Right kidney (tissue), 1 donor: ENCODE measurements at regions not wholly inside any gene's neighbourhood (a gene's known extent, or its start where the extent isn't known, plus 50 kb on each side); places are given as distances from the start of the nearest gene placed in this dataset.
"Not testable (repeated sequence)": the region's sequence is repeated elsewhere in the genome, so short reads cannot be mapped to it uniquely, and the experiment has no call there.

Experiments used
- DNase-seq: peaks from one replicate; pipeline ENCODE4 v3.0.0-alpha.2; 2016

DNA sequence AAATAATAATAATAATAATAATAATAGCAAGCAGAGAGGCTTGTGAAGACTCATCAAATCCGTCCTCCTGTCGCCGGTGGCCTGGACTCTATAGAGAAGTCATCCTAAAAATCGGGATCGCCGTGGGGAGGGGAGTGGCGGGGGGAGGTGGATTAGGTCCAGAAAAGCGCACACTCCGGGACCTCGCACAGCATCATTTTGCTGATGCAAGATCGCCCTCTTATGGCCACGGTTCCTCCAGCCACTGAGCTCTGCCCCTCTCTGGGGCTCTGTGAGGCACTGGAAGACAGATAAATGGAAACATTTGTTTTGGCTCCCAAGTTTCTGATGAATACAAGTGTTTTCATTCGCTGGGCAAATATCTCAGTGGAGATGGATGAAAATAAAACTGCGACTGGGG lies 612.0 kb downstream of the MATN1 start:
- no peak for DNase-seq

DNA sequence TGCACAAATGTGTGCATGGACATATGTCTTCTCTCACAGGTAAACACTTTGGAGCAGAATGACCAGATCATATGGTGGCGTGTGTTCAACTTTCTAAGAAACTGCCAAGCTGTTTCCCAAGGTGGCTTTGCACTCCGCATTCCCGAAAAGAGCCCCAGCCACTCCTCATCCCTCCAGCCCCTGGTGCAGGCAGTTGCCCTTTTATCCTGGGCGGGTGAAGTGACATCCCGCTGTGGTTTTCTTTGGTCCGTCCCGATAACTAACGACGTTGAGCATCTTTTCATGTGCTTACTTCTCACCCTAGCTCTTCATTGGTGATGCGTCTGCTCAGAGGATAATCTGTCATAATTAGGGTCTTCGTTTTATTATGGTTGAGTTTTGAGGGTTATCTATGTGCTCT lies 612.5 kb downstream of the MATN1 start:
- no peak for DNase-seq

DNA sequence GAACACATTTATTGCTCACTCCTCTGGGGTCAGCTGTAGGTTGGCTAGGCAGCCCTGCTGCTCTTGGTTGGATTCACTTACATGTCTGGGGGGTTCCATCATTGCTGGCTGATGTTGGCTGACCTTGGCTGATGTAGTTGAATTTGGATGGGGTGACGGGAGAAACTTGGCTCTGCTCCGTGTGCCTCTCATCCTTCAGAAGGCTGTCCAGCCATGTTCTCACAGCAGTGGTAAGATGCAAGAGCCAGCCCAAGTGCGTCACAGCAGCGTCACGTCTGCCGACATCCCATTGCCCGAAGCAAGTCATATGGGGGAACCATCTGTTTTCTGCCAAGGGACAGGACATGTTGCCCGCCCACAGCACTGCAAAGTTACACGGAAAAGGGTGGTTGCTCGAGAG lies 613.5 kb downstream of the MATN1 start:
- no peak for DNase-seq

DNA sequence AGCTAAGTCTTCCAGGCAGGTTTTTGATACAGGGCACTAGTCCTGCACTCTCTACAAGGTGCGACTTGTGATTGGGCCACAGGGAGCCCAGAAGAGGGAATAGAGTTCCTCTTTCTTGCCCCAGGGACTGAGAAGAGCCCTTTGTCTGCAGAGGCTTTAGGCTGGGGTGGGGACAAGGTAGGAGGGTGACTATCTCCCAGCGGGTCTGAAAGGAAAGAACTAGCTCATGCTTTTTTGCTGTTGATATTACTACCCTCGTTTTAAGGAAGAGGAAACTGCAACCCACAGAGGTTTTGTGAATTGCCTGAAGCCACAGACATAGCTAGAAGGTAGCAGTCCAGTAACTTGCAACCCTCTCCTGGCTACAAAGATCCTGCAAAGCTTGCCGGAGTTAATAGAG lies 615.2 kb downstream of the MATN1 start:
- DNase-seq = no peak

DNA sequence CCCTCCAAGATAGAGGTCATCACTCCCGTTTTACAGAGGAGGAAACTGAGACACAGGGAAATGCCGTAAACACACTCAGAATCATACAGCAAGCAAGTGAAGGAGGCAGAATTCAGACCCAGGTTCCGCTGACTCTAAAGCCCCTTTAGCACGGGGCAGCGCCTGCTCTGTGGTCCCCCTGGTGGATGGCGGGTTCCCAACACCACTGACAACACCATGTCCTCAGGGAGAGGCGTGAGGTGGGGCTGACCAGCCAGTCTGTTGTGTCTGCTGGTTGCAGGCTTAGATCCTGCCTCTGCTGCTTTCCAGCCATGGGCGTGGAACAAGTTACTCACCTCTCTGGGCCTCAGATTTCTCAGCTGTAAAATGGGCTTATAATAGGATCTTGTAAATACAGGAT lies 617.3 kb downstream of the MATN1 start:
- DNase-seq = no peak

DNA sequence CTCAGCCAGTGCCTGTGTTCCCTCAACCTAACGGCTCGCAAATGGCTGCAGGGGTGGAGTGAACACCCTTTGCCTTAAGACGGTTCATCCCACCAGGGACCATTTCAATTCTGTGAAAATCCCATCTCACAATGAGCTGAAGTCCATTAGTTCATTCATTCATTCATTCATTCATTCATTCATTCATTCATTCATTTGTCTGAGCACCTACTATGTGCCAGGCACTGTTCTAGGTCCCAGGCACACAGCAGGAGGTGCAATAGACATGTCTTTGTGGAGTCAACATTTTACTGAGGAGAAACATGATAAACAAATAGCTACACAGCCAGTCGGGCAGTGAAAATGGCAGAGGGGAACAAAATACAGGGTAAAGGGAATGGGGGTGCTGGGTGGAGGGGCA lies 618.8 kb downstream of the MATN1 start:
- DNase-seq = no peak

DNA sequence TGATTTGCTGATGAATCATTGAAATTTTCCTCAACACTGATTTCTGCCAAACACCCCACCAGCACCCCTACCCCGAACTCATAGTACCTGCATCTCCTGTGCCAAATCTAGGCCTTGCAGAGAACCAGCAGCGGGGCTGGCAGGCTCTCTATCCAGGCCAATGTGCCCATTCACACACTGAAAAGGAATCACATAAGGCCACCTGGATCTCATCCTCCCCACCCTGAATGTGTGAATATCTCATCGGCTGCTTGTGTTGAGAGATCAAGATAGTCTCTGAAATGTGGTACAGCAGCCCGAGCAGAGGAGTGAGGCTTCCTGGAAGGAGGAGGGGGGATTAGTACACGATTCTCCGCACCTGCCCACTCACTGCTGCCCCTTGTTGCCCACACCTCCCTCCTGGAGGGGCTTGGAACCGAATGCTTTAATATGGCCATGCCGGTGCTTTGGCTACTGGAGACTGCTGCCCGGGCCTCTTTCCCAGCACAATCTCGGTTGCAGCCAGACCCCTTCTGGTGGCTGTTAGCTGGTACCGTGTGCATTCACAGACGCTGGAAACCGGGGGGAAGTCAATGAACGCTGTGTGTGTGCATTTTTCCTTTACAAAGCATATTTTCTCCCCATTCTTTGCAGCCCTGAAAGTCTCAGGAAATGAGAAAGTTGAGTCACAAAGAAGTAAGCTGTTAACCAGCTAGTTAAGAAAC lies 619.5 kb downstream of the MATN1 start:
- DNase-seq = no peak

DNA sequence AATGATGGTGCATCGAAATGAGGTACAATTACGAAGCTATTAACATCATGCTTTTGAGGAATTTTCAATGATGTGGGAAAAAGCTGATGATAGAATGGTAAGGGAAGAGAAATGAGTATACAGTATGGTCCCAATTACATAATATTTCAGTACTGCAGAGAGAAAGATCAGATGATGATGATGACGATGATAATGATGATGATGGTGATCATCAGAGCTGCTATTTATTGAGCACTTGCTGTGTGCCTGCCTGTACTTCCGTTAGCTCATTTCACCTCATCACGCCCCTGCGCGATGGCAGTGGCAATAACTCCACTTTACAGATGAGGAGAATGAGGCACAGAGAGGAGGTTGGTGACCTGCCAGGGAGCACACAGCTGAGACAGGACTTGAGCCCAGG lies 620.8 kb downstream of the MATN1 start:
- no peak for DNase-seq

DNA sequence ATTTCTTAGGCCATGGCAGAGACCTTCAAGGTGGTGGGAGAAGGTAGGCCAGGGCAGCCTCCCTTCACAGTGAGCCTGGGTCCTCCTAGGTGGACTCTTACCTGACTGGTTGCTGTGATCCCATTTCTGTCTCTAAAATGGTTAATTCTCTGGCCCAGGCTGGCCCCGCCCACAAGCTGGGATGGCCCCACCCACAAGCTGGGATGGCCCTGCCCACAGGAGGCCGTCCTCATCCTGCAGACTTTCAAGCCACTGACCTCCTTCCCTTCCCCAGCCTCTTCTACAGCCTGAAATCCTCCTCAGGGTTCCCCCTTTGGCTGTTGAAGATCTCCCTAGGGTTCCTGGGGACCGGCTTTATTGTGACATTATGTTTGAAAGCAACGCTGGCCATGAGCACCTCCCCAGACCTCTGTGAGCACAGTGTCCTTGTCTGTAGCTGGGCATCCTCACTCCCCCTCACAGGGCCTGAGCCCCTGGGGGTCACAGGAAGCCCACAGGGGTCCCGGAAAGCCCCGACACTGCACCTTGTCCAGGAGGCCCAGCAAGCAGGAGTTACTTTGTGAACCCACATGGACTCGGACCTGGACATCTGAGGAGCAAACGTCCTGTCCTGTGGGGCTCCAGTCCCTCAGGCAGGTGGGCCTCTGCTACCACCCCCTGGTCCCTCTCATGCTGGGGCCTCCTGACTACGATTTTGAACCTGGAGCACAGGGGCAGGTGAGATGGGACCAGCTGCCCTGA lies 621.7 kb downstream of the MATN1 start:
- DNase-seq = no peak

DNA sequence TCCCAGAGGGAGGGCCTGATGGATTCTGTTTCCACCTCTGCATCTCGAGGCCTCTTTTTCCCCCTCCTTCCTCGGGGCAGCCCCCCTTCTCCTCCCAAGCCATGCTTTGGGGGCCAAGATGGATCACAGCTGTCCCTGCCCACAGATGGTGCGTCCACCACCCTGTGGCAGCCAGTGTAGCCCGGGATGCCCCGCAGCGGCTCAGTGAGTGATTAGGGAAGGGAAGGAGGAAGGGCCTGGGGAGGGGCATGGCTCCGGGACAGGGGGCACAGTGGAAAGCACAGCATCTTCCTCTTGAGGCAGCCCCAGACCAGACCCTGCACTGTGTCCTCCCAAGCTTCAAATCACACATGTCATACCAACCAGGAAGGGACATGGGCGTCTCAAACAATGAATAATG lies 622.4 kb downstream of the MATN1 start:
- no peak for DNase-seq

DNA sequence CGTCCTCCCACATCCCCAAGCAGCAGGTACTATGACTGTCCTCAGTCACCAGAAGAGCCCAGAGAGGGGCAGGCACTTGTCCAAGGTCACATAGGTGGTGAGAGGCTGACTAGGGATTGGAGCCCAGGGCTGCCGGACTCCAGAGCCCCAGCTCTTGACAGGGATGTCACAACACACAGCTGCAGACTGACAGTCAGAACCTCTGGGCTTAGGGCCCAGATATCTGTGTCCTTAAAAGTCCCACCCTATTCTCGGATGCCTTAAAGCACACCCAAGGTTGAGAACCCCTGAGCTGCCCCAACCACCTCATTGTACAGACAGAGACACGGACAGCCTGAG lies 622.9 kb downstream of the MATN1 start:
- DNase-seq = no peak

DNA sequence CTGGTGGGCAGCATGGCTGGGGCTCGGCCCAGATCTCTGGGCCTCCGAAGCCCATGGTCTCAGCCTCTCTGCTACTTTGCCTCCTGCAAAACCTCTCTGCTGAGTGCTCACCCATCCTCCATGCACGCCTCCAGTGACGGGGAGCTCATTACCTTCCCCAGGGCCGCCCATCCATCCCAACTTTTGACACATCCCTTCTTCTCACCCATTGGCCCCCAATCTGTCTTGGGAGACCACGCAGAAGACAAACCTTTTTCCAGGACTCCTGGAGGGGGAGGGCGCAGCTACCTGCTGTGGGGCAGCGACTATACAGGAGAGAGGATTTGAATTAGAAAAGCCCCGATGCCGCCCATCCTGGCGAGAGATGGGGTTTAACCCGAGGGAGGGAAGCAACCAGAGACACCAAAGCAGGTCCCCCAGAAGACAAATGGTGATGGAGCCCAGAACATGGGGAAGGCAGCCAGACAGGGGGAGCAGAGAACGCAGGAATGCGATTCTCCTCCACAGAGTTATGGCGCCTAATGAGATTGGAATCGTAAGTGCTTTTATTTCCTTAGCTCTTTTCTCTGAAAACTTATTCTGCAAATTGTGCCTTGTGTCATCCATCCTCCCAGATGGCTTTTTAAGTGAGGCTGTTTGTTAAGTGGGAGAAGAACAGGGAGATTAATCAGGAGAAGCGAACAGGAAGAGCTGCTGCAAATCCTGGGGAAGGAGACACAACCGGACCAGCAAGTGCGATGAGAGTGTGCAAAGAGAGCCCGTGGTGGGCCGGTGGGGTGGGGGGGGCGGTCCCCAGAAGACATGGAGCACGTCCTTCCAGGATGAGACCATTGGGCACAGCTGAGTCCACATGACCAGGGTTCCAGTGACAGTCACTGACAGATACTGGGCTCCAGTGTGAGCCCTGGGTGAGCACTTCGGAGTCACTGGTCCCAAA lies 623.5 kb downstream of the MATN1 start:
- no peak for DNase-seq

DNA sequence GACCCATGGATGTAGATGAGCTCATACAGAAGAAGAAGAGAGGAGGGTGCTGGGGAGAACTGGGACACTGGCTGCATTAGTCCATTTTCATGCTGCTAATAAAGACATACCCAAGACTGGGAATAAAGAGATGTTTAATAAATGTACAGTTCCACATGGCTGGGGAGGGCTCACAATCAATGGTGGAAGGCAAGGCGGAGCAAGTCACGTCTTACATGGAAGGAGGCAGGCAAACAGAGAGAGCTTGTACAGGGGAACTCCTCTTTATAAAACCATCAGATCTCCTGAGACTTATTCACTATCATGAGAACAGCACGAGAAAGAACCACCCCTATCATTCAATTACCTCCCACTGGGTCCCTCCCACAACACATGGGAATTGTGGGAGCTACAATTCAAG lies 625.5 kb downstream of the MATN1 start:
- not testable (repeated sequence) for DNase-seq

DNA sequence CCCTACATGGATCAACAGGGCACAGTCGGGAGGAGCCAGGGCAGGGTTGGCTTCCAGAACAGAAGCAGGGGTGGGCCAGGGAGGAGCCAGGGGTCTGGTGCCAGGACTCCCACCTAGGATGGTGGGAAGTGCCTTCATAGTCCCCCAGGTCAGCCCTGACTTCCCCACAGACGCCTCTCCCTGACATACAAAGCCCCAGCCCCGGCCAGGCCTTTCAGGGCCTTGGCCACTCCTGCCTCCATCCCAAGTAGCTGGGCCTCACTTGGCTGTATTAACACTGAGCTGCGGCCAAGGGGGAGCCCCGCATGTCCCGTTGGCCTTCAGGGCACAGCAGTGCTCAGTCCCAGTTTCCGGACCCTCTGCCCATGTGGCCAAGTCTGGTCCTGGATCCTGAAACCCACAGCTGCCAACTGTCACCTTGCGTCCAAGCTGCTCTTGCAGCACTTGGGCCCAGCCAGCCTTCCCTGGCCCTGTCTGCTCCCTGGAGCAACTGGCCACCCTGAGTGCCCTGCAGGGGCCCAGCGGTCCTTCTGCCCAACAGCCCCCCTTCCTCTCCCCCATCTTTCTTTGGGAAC lies 627.8 kb downstream of the MATN1 start:
- DNase-seq = no peak

DNA sequence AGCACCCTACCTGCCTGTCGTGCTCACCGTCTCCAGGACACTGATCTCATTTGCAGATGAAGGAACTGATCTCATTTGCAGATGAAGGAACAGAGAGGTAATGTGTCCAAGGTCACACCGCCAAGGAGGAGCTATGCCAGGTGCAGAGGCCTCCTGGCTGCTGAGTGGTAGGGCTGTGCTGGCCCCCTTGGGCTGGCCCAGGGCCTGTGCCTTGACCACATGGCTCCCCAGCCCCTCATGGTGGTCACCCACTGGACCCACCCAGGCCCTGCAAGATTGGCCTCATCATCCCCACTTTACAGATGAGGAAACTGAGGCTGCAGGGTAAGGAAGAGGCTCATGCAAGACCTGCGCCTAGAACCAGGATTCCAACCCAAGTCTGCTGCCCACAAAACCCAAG lies 628.3 kb downstream of the MATN1 start:
- no peak for DNase-seq

DNA sequence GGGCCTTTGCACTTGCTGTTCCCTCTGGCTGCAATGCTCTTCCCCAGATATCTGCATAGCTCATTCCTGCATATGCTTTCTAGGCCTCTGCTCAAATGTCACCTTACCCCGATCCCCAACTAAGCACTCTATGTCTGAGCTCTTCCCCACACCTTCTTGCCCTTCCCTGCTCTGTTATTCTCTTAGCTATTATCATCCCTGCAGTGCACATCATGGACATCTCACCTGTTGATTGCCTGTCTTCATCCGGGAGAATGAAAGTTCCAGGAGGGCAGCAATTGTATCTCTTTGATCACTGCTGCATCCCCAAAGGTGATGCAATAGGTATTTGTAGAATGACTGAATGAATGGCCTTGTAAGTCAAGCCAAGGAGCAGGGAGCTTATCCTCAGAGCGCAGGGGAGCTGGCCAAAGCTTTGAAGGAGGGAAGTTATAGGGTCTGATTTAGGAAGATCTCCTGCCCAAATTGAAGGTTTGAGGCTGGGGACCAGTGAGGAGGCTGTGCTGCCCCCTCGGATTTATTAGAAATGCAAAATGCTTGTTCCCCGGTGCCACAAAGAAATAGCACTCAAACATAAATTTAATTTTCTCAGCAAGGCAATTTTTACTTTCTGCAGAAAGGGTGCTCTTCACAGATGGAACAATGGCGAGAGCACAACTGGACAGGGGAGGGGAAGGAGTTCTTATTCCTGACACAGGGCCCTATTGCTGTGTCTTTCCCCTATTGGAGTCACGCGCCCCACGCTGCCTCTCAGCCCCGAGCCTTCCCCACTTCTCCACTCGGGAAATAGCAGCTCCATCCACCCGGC lies 631.1 kb downstream of the MATN1 start:
- DNase-seq = no peak

DNA sequence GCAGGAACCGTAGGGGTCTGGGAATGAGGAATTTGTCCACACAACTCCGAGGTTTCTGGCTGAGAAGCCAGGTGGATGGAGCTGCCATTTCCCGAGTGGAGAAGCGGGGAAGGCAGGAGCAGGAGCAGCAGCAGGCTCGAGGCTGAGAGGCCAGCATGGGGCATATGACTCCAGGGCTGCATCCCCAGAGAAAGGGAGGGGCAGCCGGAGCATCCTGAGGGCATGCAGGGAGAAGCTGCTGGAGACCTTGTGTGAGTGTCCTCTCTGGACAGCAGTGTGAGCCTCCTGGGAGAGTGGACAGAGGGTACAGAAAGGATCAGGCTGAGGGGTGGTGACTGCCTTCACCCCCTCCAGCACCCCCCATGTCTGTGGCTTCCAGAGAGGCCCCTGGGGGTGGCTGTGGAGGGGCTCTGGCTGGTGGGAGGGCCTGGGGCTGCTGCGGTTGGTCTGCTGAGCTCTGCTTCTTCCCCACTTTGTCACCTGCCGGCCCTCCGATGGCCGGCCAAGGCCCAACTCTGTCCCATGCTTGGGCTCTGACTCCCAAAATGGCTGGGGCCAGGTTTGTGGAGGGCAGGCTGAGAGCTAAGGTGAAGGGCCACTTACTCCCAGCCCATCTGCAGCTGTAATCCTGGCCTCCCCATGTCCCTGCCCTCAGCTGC lies 633.1 kb downstream of the MATN1 start:
- no peak for DNase-seq

DNA sequence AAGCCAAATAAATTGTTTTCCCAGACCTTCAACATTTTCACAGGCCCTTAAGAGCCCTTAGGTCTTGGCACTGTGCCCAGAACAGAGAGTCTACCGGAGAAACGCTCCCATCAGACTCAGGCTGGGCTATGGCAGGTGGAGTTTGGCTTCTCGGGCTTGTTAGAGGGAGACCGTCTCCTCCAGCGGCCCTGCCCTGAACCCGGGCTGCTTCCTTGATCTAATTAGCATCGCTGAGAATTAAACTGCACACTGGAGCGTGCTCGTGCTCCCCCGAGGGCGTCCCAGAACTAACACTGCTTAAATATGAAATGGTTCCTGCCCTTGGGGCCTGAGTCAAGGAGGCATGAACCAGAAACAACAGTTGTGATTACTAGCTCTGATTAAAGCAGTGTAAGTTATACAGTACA lies 634.4 kb downstream of the MATN1 start:
- DNase-seq = no peak

DNA sequence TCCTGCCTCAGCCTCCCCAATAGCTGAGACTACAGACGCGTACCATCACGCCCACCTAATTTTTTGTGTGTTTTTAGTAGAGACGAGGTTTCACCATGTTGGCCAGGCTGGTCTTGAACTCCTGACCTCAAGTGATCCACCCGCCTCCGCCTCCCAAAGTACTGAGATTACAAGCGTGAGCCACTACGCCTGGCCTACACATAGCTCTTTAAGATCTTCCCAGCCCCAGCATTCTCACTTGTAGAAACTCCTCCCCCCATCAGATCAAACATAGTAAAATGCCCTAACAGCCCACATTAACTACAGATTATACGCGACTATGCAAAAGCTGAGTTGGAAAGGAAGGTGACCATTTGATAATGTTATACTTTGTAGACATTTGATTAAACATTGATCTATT lies 634.8 kb downstream of the MATN1 start:
- no peak for DNase-seq

DNA sequence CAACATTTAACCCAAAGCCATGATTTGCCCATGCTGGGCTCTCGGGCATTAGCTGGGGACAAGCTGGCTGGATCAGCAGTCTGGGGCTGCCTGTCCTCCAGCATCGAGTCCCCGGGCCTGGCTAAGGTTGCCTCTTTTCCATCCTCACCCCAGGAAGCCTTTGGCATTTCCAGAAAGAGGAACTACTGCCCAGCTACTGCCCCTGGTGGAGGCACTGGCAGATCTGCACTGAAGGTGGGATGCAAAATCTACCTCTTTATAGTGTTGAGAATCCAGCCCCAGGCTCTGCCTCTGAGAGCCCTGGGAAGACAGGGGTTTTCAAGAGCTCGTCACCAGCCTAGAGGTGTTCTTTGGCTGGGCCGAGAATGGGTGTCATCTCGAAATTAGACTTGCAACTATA lies 635.9 kb downstream of the MATN1 start:
- no peak for DNase-seq
